Liver (tissue), 8 donors: ENCODE measurements at regions not wholly inside any gene's neighbourhood (a gene's known extent, or its start where the extent isn't known, plus 50 kb on each side); places are given as distances from the start of the nearest gene placed in this dataset.

Source experiments
- DNase-seq: peaks from one replicate; pipeline ENCODE4 v3.0.0-alpha.2; 2017; ENCODE audit warnings: low spot score
- H3K27ac ChIP-seq, 2 donors: one replicate each; pipeline ENCODE4 v1.7.0; 2013; ENCODE audit warnings: inconsistent platforms in 2 of 2, low read length in 2 of 2, control low read depth in 1 of 2, low read depth in 1 of 2, mild to moderate bottlenecking in 1 of 2
- H3K27me3 ChIP-seq, 4 donors: one replicate each; pipeline versions ENCODE4 v1.6.1 to v1.7.0; 2013; ENCODE audit warnings: low read length in 3 of 4, inconsistent platforms in 1 of 4, mild to moderate bottlenecking in 1 of 4, moderate library complexity in 1 of 4; ENCODE audit not compliant: control insufficient read depth in 4 of 4, insufficient read depth in 4 of 4
- H3K36me3 ChIP-seq, 4 donors: one replicate each; pipeline versions ENCODE4 v1.6.1 to v1.7.0; 2013; ENCODE audit warnings: low read length in 3 of 4, mild to moderate bottlenecking in 3 of 4, low read depth in 1 of 4, moderate library complexity in 1 of 4; ENCODE audit not compliant: control insufficient read depth in 4 of 4, insufficient read depth in 3 of 4
- H3K4me1 ChIP-seq, 4 donors: one replicate each; pipeline versions ENCODE4 v1.6.1 to v1.7.0; 2013; ENCODE audit warnings: low read length in 3 of 4, mild to moderate bottlenecking in 3 of 4, moderate library complexity in 1 of 4; ENCODE audit not compliant: control insufficient read depth in 4 of 4, insufficient read depth in 4 of 4
- H3K4me3 ChIP-seq, 3 donors: one replicate each; pipeline versions ENCODE4 v1.6.1 to v1.7.0; 2013; ENCODE audit warnings: low read length in 3 of 3, control low read depth in 1 of 3, low read depth in 1 of 3, mild to moderate bottlenecking in 1 of 3
- H3K9ac ChIP-seq, 2 donors: one replicate each; pipeline ENCODE4 v1.7.0; 2013; ENCODE audit warnings: low read length in 2 of 2, mild to moderate bottlenecking in 2 of 2, moderate library complexity in 2 of 2, control low read depth in 1 of 2, low read depth in 1 of 2
- H3K9me3 ChIP-seq, 4 donors: one replicate each; pipeline versions ENCODE4 v1.6.1 to v1.7.0; 2013; ENCODE audit warnings: low read length in 3 of 4; ENCODE audit not compliant: control insufficient read depth in 4 of 4
- CTCF ChIP-seq: fragments of 150-350 bp; IDR thresholded peaks from 2 replicates; pipeline ENCODE4 v1.5.1; 2017; ENCODE audit warnings: improper control_type of control experiment, low read depth, low read length; ENCODE audit not compliant: missing input control
- EGR1 ChIP-seq, 2 donors: IDR thresholded peaks; 2 replicates each; pipeline ENCODE4 v1.6.1; 2016 to 2018; ENCODE audit warnings: antibody characterized with exemption in 2 of 2, low read depth in 2 of 2
- FOXA1 ChIP-seq: IDR thresholded peaks from 2 replicates; pipeline ENCODE4 v1.6.1; 2016; ENCODE audit warnings: antibody characterized with exemption
- HNF4G ChIP-seq: IDR thresholded peaks from 2 replicates; pipeline ENCODE4 v1.6.1; 2016; ENCODE audit warnings: antibody characterized with exemption
- MAX ChIP-seq: IDR thresholded peaks from 2 replicates; pipeline ENCODE4 v1.6.1; 2016; ENCODE audit warnings: antibody characterized with exemption
- NR2F2 ChIP-seq: IDR thresholded peaks from 2 replicates; pipeline ENCODE4 v1.6.1; 2016; ENCODE audit warnings: antibody characterized with exemption
- RXRA ChIP-seq, 2 donors: IDR thresholded peaks; 2 replicates each; pipeline ENCODE4 v1.6.1; 2017 to 2018; ENCODE audit warnings: antibody characterized with exemption in 2 of 2, mild to moderate bottlenecking in 1 of 2
- SP1 ChIP-seq: IDR thresholded peaks from 2 replicates; pipeline ENCODE4 v1.6.1; 2018; ENCODE audit warnings: antibody characterized with exemption, mild to moderate bottlenecking
- WGBS: extraction: QIAGEN DNeasy Blood & Tissue Kit; methylation state at CpG from one replicate; pipeline ENCODE4 v1.1.7; 2013; 5-methylcytosine and 5-hydroxymethylcytosine counted together
- TF ChIP-seq, protein P1 (sequence below): IDR thresholded peaks from 2 replicates; pipeline ENCODE4 v1.6.1; 2016; ENCODE audit warnings: antibody characterized with exemption
- donor health status: healthy.
- donor health status: healthy.
- donor health status: healthy.
- donor health status: healthy.
- donor health status: healthy.

DNA sequence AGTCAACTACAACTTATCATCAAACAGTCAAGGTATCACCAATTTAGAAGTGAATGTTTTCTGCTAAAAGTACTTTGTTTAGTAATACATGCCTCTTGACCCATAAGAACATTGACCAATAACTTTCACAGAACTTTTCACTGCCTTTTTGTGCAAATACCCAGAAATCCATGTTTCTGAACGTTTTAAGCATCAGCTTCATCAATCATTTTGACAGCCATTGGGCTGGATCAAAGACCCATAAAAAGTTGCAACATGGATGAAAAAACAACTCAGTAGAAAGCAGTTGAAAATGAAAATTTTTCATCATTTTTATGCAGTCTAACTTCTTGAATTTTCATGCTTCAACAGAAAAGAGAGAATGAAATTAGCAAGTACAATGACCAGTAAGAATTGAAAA lies 466.7 kb downstream of the TRAM1L1 start:
- TF ChIP-seq HNF4G (no peak), FOXA1 (no peak), SP1 (no peak)
- H3K4me1 ChIP-seq: no peaks in the 10 kb centered on the region
- 4% methylated on average over 1 of the region's 1 CpG for WGBS

DNA sequence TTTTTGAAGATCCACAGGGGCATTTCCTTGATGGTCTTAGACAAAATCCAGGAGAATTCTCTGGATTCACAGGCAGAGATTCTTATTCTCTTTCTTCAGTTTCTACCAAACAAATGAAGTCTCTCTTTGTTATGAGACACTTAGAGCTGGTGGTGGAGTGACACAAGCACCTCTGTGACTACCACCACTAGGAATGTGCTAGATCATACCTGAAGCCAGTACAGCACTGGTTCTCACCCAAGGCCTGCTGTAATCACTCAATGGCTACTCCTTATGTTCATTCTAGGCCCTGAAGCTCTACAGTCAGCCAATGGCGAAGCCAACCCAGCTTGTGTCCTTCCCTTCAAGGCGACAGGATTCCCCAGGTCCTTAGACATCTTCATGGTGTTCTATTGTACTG lies 482.3 kb downstream of the TRAM1L1 start:
- TF ChIP-seq, protein P1, sequence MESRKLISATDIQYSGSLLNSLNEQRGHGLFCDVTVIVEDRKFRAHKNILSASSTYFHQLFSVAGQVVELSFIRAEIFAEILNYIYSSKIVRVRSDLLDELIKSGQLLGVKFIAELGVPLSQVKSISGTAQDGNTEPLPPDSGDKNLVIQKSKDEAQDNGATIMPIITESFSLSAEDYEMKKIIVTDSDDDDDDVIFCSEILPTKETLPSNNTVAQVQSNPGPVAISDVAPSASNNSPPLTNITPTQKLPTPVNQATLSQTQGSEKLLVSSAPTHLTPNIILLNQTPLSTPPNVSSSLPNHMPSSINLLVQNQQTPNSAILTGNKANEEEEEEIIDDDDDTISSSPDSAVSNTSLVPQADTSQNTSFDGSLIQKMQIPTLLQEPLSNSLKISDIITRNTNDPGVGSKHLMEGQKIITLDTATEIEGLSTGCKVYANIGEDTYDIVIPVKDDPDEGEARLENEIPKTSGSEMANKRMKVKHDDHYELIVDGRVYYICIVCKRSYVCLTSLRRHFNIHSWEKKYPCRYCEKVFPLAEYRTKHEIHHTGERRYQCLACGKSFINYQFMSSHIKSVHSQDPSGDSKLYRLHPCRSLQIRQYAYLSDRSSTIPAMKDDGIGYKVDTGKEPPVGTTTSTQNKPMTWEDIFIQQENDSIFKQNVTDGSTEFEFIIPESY: no peak
- TF ChIP-seq CTCF: no peak
- Histone ChIP-seq H3K27me3 (peaks cover 0 to 4% (median 0%) of the 10 kb centered on the region in 4 donors), H3K9ac (no peak overlapping the region), H3K4me3 (no peak overlapping the region), H3K27ac (no peak overlapping the region), H3K36me3 (no peaks in the 10 kb centered on the region), H3K4me1 (no peaks in the 10 kb centered on the region), H3K9me3 (peaks cover 0 to 3% (median 0%) of the 10 kb centered on the region in 4 donors)
- 42% methylated on average over 2 of the region's 2 CpGs for WGBS
- DNase-seq: no peak

More for the DNA sequence above, 466.7 kb downstream of the TRAM1L1 start:
- Histone ChIP-seq H3K9ac (no peak overlapping the region), H3K27me3 (no peaks in the 10 kb centered on the region), H3K9me3 (no peaks in the 10 kb centered on the region), H3K36me3 (no peaks in the 10 kb centered on the region), H3K27ac (no peak overlapping the region), H3K4me3 (no peak overlapping the region)
- DNase-seq: no peak

GRCh38 chr4:116599859-116600258 lies 485.5 kb downstream of the TRAM1L1 start:
- H3K4me1 ChIP-seq: no peaks in the 10 kb centered on the region
- H3K27ac ChIP-seq: no peak overlapping the region
- H3K4me3 ChIP-seq: no peak overlapping the region
- 77% methylated on average over 11 of the region's 11 CpGs for WGBS
- DNase-seq: no peak
- H3K36me3 ChIP-seq: no peaks in the 10 kb centered on the region
- no peak overlapping the region for H3K9ac ChIP-seq
- H3K9me3 ChIP-seq: peaks cover 0 to 3% (median 0%) of the 10 kb centered on the region in 4 donors
- H3K27me3 ChIP-seq: peaks cover 0 to 4% (median 0%) of the 10 kb centered on the region in 4 donors
- TF ChIP-seq EGR1 (IDR thresholded peaks at IDR 0.05; ENCODE audit: low read depth in 2 of 2) (no peak), MAX (no peak)

DNA sequence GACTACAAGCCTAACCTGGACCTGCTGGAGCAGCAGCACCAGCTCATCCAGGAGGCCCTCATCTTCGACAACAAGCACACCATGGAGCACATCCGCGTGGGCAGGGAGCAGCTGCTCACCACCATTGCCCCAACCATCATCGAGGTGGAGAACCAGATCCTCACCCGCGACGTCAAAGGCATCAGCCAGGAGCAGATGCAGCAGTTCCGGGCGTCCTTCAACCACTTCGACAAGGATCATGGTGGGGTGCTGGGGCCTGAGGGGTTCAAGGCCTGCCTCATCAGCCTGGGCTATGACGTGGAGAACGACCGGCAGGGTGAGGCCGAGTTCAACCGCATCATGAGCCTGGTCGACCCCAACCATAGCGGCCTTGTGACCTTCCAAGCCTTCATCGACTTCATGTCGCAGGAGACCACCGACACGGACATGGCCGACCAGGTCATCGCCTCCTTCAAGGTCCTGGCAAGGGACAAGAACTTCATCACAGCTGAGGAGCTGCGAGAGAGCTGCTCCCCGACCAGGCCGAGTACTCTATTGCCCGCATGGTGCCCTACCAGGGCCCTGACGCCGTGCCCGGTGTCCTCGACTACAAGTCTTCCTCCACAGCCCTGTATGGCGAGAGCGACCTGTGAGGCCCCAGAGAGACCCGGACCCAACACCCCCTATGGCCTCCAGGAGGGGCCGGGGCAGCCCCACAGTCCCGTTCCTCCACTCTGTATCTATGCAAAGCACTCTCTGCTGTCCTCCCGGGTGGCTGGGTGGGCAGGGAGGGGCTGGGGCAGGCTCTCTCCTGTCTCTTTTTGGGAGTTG lies 486.2 kb downstream of the TRAM1L1 start:
- DNase-seq: no peak
- Histone ChIP-seq H3K9me3 (peaks cover 0 to 3% (median 0%) of the 10 kb centered on the region in 4 donors), H3K27ac (no peak overlapping the region), H3K27me3 (peaks cover 0 to 4% (median 0%) of the 10 kb centered on the region in 4 donors), H3K4me1 (no peaks in the 10 kb centered on the region), H3K9ac (no peak overlapping the region), H3K36me3 (no peaks in the 10 kb centered on the region), H3K4me3 (no peak overlapping the region)
- 93% methylated on average over 37 of the region's 37 CpGs for WGBS
- TF ChIP-seq NR2F2 (no peak), SP1 (no peak), FOXA1 (no peak), HNF4G (no peak), EGR1 (IDR thresholded peaks at IDR 0.05; ENCODE audit: low read depth in 2 of 2) (no peak), RXRA (IDR thresholded peaks at IDR 0.05) (no peak), MAX (no peak)
- TF ChIP-seq, protein P1: no peak
